ENCODE measurements at regions not wholly inside any gene's neighbourhood (a gene's known extent, or its start where the extent isn't known, plus 50 kb on each side); places are given as distances from the start of the nearest gene placed in this dataset.

DNA sequence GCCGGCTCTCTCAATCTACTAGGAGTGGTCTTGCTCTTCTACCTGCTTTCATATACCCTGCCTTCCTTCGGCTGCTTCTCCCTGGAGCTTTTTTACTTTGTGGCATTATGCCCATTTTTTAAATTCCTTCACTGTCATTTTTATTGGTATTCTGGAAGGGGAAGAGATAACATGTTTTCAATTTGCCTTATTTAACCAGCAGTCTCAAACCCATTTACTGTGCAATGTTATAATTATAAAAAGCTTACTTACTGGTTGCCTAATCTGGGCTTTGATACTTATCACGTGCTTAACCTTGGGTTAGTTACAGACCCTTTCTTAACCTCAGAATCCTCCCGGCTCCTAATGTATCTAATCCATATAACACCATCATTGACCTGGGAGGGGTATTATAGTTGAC, 128.1 kb downstream of the SIPA1L2 start:
- TF ChIP-seq POLR2A (IDR thresholded peaks at IDR 0.05) = no peak
- TF ChIP-seq, protein P1, sequence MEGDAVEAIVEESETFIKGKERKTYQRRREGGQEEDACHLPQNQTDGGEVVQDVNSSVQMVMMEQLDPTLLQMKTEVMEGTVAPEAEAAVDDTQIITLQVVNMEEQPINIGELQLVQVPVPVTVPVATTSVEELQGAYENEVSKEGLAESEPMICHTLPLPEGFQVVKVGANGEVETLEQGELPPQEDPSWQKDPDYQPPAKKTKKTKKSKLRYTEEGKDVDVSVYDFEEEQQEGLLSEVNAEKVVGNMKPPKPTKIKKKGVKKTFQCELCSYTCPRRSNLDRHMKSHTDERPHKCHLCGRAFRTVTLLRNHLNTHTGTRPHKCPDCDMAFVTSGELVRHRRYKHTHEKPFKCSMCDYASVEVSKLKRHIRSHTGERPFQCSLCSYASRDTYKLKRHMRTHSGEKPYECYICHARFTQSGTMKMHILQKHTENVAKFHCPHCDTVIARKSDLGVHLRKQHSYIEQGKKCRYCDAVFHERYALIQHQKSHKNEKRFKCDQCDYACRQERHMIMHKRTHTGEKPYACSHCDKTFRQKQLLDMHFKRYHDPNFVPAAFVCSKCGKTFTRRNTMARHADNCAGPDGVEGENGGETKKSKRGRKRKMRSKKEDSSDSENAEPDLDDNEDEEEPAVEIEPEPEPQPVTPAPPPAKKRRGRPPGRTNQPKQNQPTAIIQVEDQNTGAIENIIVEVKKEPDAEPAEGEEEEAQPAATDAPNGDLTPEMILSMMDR (IDR thresholded peaks at IDR 0.05 in 8 of 11, conservative IDR thresholded peaks at IDR 0.05 in 3 of 11) = no peak
